Mesenchymal stem cell (in vitro differentiated cells and primary cell): ENCODE measurements at regions not wholly inside any gene's neighbourhood (a gene's known extent, or its start where the extent isn't known, plus 50 kb on each side); places are given as distances from the start of the nearest gene placed in this dataset.

Source experiments
- DNase-seq: peaks from one replicate; pipeline ENCODE4 v3.0.0-alpha.2; 2013
- H2AFZ ChIP-seq: one replicate; pipeline ENCODE4 v1.6.1; 2013; ENCODE audit warnings: low read depth, mild to moderate bottlenecking, control low read depth, inconsistent platforms, low read length, moderate library complexity
- H2AK5ac ChIP-seq: 2 replicates; pipeline ENCODE4 v1.6.1; 2013; ENCODE audit warnings: low read length, moderate library complexity, mild to moderate bottlenecking, inconsistent platforms; ENCODE audit not compliant: severe bottlenecking
- H2BK120ac ChIP-seq: one replicate; pipeline ENCODE4 v1.6.1; 2013; ENCODE audit warnings: low read depth, mild to moderate bottlenecking, inconsistent platforms, low read length, moderate library complexity
- H2BK12ac ChIP-seq, 2 experiments: one replicate each; pipeline ENCODE4 v1.6.1; 2013; ENCODE audit warnings: inconsistent platforms in 2 of 2, low read length in 2 of 2, mild to moderate bottlenecking in 2 of 2, moderate library complexity in 2 of 2, control low read depth in 1 of 2
- H2BK15ac ChIP-seq: one replicate; pipeline ENCODE4 v1.6.1; 2013; ENCODE audit warnings: mild to moderate bottlenecking, low read depth, inconsistent platforms; ENCODE audit not compliant: poor library complexity, severe bottlenecking
- H2BK5ac ChIP-seq: 2 replicates; pipeline ENCODE4 v1.6.1; 2013; ENCODE audit warnings: low read depth, mild to moderate bottlenecking, low read length, control low read depth, inconsistent platforms; ENCODE audit not compliant: poor library complexity, severe bottlenecking
- H3K14ac ChIP-seq, 2 experiments: one replicate each; pipeline ENCODE4 v1.6.1; 2013; ENCODE audit warnings: inconsistent platforms in 2 of 2, low read length in 2 of 2, control low read depth in 1 of 2, mild to moderate bottlenecking in 1 of 2, moderate library complexity in 1 of 2
- H3K18ac ChIP-seq, 2 experiments: one replicate each; pipeline ENCODE4 v1.6.1; 2013; ENCODE audit warnings: inconsistent platforms in 2 of 2, low read length in 2 of 2, control low read depth in 1 of 2, low read depth in 1 of 2, mild to moderate bottlenecking in 1 of 2
- H3K23ac ChIP-seq, 2 experiments: one replicate each; pipeline ENCODE4 v1.6.1; 2013; ENCODE audit warnings: inconsistent platforms in 2 of 2, low read length in 2 of 2, mild to moderate bottlenecking in 2 of 2, moderate library complexity in 2 of 2, control low read depth in 1 of 2
- H3K27ac ChIP-seq: 2 replicates; pipeline ENCODE4 v1.5.1; 2013; ENCODE audit warnings: mild to moderate bottlenecking, moderate library complexity, low read length, control low read depth, inconsistent platforms; ENCODE audit not compliant: poor library complexity, severe bottlenecking
- H3K27me3 ChIP-seq, 2 experiments: 2 replicates each; pipeline versions ENCODE4 v1.6.1 to v1.7.0; 2013; ENCODE audit warnings: low read length in 2 of 2, mild to moderate bottlenecking in 2 of 2, moderate library complexity in 2 of 2, control low read depth in 1 of 2, inconsistent platforms in 1 of 2; ENCODE audit not compliant: control insufficient read depth in 1 of 2, insufficient read depth in 1 of 2
- H3K36me3 ChIP-seq, 2 experiments: 2 replicates each; pipeline versions ENCODE4 v1.6.1 to v1.7.0; 2013; ENCODE audit warnings: low read length in 2 of 2, control low read depth in 1 of 2, inconsistent platforms in 1 of 2, low read depth in 1 of 2, mild to moderate bottlenecking in 1 of 2; ENCODE audit not compliant: insufficient read depth in 2 of 2, control insufficient read depth in 1 of 2
- H3K4ac ChIP-seq, 2 experiments: one replicate each; pipeline ENCODE4 v1.6.1; 2013; ENCODE audit warnings: inconsistent platforms in 2 of 2, low read length in 2 of 2, mild to moderate bottlenecking in 2 of 2, moderate library complexity in 2 of 2, control low read depth in 1 of 2, low read depth in 1 of 2
- H3K4me1 ChIP-seq: 2 replicates; pipeline ENCODE4 v1.6.1; 2013; ENCODE audit warnings: low read depth, low read length, control low read depth; ENCODE audit not compliant: control insufficient read depth, insufficient read depth
- H3K4me2 ChIP-seq: 2 replicates; pipeline ENCODE4 v1.6.1; 2013; ENCODE audit warnings: low read length, mild to moderate bottlenecking, inconsistent platforms; ENCODE audit not compliant: poor library complexity, severe bottlenecking
- H3K4me3 ChIP-seq, 2 experiments: 2 replicates each; pipeline versions ENCODE4 v1.5.1 to v1.7.0; 2013; ENCODE audit warnings: low read length in 2 of 2, mild to moderate bottlenecking in 2 of 2, control low read depth in 1 of 2, low read depth in 1 of 2; ENCODE audit not compliant: insufficient read depth in 1 of 2
- H3K79me1 ChIP-seq: replicated peaks from 2 replicates; pipeline ENCODE4 v1.6.1; 2013; ENCODE audit warnings: mild to moderate bottlenecking, control low read depth, low read length, inconsistent platforms; ENCODE audit not compliant: poor library complexity, severe bottlenecking
- H3K9ac ChIP-seq: 2 replicates; pipeline ENCODE4 v1.7.0; 2013; ENCODE audit warnings: mild to moderate bottlenecking, low read length, moderate library complexity
- H3K9me3 ChIP-seq: 2 replicates; pipeline ENCODE4 v1.7.0; 2013; ENCODE audit warnings: mild to moderate bottlenecking, low read length; ENCODE audit not compliant: control insufficient read depth
- H4K8ac ChIP-seq: one replicate; pipeline ENCODE4 v1.6.1; 2013; ENCODE audit warnings: inconsistent platforms, mild to moderate bottlenecking, low read length, moderate library complexity
- H4K91ac ChIP-seq: one replicate; pipeline ENCODE4 v1.6.1; 2013; ENCODE audit warnings: mild to moderate bottlenecking, low read length, inconsistent platforms
- WGBS: methylation state at CpG from one replicate; pipeline ENCODE4 v1.1.7; 2013; ENCODE audit warnings: mixed read lengths; 5-methylcytosine and 5-hydroxymethylcytosine counted together

DNA sequence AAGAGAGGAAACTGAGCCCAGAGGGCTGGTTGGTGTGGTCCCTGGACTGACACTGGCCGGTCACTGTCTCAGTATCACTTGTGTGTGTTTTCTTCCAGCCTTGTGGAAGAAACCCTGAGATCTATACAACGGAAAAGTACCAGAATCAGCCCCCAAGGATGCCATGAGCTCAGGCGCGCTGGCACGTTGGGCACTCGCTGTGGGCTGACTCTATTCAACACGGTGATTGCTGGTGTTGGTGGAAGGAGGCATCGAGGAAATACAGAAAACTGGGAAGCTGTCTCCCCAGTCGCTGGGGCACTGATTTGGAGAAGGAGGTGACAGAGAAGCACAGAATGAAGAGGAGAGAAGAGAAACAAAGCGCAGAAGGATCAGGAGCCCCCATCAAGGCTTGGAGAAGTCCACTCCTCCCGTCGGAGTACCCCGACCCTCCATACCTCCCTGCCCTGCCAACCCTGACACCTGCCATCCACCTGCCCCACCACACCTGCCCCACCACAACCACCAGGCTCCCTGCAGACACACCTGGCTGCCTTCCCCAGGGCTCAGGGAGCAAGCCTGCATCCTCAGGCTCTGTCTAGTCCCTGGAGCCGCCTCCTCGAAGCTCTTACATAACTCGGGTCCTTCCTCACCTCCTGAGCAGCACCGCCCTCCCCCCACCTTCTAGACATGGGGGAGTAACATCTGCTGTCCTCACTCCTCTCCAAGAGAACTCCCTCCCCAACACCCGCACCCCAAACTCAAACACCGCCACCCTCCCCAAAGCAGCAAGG, 66.5 kb downstream of the RBFOX3 start:
- no peak for DNase-seq
- Histone ChIP-seq H4K8ac (no peak overlapping the region), H3K4me1 (no peaks in the 10 kb centered on the region), H3K23ac (no peak overlapping the region), H2AK5ac (no peak overlapping the region), H3K18ac (no peak overlapping the region), H2BK12ac (no peak overlapping the region), H3K9ac (no peak overlapping the region), H2BK5ac (no peak overlapping the region), H2BK120ac (no peak overlapping the region), H3K4me2 (no peak overlapping the region), H3K36me3 (no peaks in the 10 kb centered on the region), H2BK15ac (no peak overlapping the region), H3K14ac (no peak overlapping the region), H3K27me3 (peaks cover 0 to 43% of the 10 kb centered on the region in 2 experiments), H2AFZ (no peak overlapping the region), H3K4me3 (no peak overlapping the region), H3K79me1 (no peaks in the 10 kb centered on the region), H3K9me3 (no peaks in the 10 kb centered on the region), H3K27ac (no peak overlapping the region), H3K4ac (no peak overlapping the region), H4K91ac (no peak overlapping the region)
- WGBS: 85% methylated on average over 16 of the region's 19 CpGs

DNA sequence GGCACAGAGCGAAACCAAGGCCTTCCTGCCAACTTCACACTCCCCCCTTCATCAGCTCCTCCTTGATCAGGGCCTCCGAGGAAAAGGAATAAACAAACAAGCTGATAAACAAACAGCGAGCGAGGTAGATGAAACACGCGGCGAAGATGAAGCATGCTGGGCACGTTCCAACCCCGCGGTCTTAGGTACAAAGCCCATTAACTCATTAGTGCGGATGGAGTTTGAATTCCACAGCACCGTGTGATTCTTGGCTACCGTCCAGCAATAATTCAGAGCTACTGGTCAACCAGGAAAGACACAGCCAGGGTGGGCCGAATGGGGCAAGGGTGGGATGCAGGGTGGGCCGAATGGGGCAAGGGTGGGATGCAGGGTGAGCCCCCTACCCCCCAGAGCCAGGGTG, 67.3 kb downstream of the RBFOX3 start:
- Histone ChIP-seq H3K4ac (no peak overlapping the region), H3K4me1 (no peaks in the 10 kb centered on the region), H3K79me1 (no peaks in the 10 kb centered on the region), H2BK120ac (no peak overlapping the region), H4K8ac (no peak overlapping the region), H2BK15ac (no peak overlapping the region), H3K23ac (no peak overlapping the region), H3K9me3 (no peaks in the 10 kb centered on the region), H3K18ac (no peak overlapping the region), H3K9ac (no peak overlapping the region), H3K27me3 (peaks cover 0 to 43% of the 10 kb centered on the region in 2 experiments), H2AFZ (no peak overlapping the region), H3K27ac (no peak overlapping the region), H2BK5ac (no peak overlapping the region), H3K36me3 (no peaks in the 10 kb centered on the region), H2BK12ac (no peak overlapping the region), H3K14ac (no peak overlapping the region), H3K4me2 (no peak overlapping the region), H2AK5ac (no peak overlapping the region), H4K91ac (no peak overlapping the region), H3K4me3 (no peak overlapping the region)
- 83% methylated on average over 15 of the region's 15 CpGs for WGBS
- no peak for DNase-seq

DNA sequence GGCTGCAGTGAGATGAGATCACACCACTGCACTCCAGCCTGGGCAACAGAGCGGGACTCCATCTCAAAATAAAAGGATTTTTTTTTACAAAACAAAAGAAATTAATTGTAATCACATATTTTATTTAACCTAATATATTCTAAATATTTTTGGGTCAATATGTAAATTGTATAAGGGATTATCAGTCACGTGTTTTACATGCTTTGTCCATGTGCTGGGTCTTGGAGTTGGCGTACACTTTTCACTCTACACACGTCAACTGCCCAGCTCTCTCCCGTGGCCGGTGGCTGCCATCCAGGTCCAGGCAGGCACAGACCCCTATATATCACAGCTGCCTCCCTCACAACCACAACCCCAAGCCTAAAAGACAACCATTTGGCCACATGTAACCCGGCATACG, 68.1 kb downstream of the RBFOX3 start:
- Histone ChIP-seq H3K27me3 (peaks cover under 1 to 47% of the 10 kb centered on the region in 2 experiments), H4K8ac (no peak overlapping the region), H3K79me1 (no peaks in the 10 kb centered on the region), H2BK15ac (no peak overlapping the region), H3K9me3 (no peaks in the 10 kb centered on the region), H3K4ac (no peak overlapping the region), H3K36me3 (no peaks in the 10 kb centered on the region), H2AK5ac (no peak overlapping the region), H3K18ac (no peak overlapping the region), H2AFZ (no peak overlapping the region), H3K9ac (no peak overlapping the region), H3K14ac (no peak overlapping the region), H2BK12ac (no peak overlapping the region), H3K23ac (no peak overlapping the region), H2BK120ac (no peak overlapping the region), H3K27ac (no peak overlapping the region), H2BK5ac (no peak overlapping the region), H4K91ac (no peak overlapping the region), H3K4me2 (no peak overlapping the region), H3K4me1 (no peaks in the 10 kb centered on the region), H3K4me3 (no peak overlapping the region)
- 91% methylated on average over 7 of the region's 8 CpGs for WGBS
- DNase-seq: no peak

DNA sequence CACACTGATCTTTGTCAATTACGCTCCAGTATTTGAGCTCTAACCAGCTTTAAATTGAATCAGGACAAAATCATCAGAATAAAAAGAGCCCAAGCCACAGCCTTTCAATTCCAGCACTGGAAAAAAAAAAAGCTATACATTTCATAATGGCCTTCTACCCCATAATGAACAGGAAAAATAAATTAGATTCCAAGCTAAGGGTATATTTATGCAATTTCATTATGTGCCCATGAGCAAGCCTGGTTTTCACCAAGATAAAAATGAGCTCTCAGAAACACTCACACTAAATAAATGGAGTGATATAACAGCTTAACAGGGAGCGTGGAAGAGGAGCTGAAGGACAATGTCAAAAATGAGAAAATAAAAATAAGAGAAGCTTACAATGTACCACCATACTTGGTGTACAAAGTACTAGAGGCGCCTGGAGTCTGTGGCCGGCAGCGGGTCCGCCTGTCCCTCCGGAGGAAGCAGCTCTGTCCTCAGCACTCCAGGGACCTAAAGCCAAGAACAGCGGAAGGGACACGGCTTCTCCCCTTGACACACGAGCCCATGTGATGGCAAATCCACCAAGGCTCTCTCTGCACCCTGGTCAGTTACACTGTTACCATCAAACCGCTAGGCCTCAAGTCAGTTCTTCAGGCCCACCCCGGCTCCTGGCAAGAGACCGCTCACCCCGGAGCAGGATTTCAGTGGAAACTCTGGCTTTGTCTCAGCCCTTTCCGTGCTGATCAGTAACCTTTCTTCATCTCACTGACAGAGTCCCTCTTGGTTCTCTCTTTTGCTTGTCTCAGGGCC, 69.6 kb downstream of the RBFOX3 start:
- Histone ChIP-seq H3K27me3 (peaks cover 4 to 43% of the 10 kb centered on the region in 2 experiments), H3K18ac (no peak overlapping the region), H3K36me3 (no peaks in the 10 kb centered on the region), H3K27ac (no peak overlapping the region), H4K8ac (no peak overlapping the region), H3K79me1 (no peaks in the 10 kb centered on the region), H3K4me1 (no peaks in the 10 kb centered on the region), H3K9me3 (no peaks in the 10 kb centered on the region), H3K14ac (no peak overlapping the region), H3K4me2 (no peak overlapping the region), H2BK12ac (no peak overlapping the region), H3K23ac (no peak overlapping the region), H2BK15ac (no peak overlapping the region), H2AK5ac (no peak overlapping the region), H3K9ac (no peak overlapping the region), H2AFZ (no peak overlapping the region), H2BK5ac (no peak overlapping the region), H3K4ac (no peak overlapping the region), H2BK120ac (no peak overlapping the region), H4K91ac (no peak overlapping the region), H3K4me3 (no peak overlapping the region)
- DNase-seq: no peak
- WGBS: 93% methylated on average over 14 of the region's 15 CpGs
